Endodermal cell (in vitro differentiated cells): ENCODE measurements at regions not wholly inside any gene's neighbourhood (a gene's known extent, or its start where the extent isn't known, plus 50 kb on each side); places are given as distances from the start of the nearest gene placed in this dataset.

ENCODE experiments used
- DNase-seq: peaks from one replicate; pipeline ENCODE4 v3.0.0-alpha.2; 2017
- H3K27ac ChIP-seq: 2 replicates; pipeline ENCODE4 v1.5.1; 2013; ENCODE audit warnings: mild to moderate bottlenecking, low read depth, low read length, moderate library complexity
- H3K27me3 ChIP-seq: 2 replicates; pipeline ENCODE4 v1.6.1; 2013; ENCODE audit warnings: mild to moderate bottlenecking, low read length, moderate library complexity; ENCODE audit not compliant: insufficient read depth, control insufficient read depth, poor library complexity, severe bottlenecking
- H3K36me3 ChIP-seq: 2 replicates; pipeline ENCODE4 v1.7.0; 2013; ENCODE audit warnings: mild to moderate bottlenecking, low read length, moderate library complexity; ENCODE audit not compliant: control insufficient read depth, insufficient read depth
- H3K4me1 ChIP-seq: one replicate; pipeline ENCODE4 v1.7.0; 2013; ENCODE audit warnings: low read length; ENCODE audit not compliant: control insufficient read depth, insufficient read depth
- H3K4me3 ChIP-seq: 2 replicates; pipeline ENCODE4 v1.5.1; 2013; ENCODE audit warnings: mild to moderate bottlenecking, low read length, moderate library complexity
- H3K9ac ChIP-seq: 2 replicates; pipeline ENCODE4 v1.6.1; 2013; ENCODE audit warnings: mild to moderate bottlenecking, low read length, moderate library complexity; ENCODE audit not compliant: poor library complexity, severe bottlenecking; ENCODE audit errors: extremely low read depth
- H3K9me3 ChIP-seq: 2 replicates; pipeline ENCODE4 v1.6.1; 2013; ENCODE audit warnings: mild to moderate bottlenecking, low read length, moderate library complexity; ENCODE audit not compliant: control insufficient read depth
- H3K27ac Mint-ChIP-seq: 2 replicates; pipeline ENCODE4 v1.8.0; 2020; ENCODE audit warnings: mixed read lengths
- H3K27me3 Mint-ChIP-seq: 2 replicates; pipeline ENCODE4 v1.8.0; 2021; ENCODE audit warnings: mild to moderate bottlenecking, mixed read lengths; ENCODE audit not compliant: insufficient read depth
- H3K36me3 Mint-ChIP-seq: 2 replicates; pipeline ENCODE4 v1.8.0; 2020; ENCODE audit warnings: low read depth, mixed read lengths
- H3K4me1 Mint-ChIP-seq: 2 replicates; pipeline ENCODE4 v1.8.0; 2020; ENCODE audit warnings: mixed read lengths
- H3K4me3 Mint-ChIP-seq: 2 replicates; pipeline ENCODE4 v1.8.0; 2020; ENCODE audit warnings: mild to moderate bottlenecking, moderate library complexity, mixed read lengths
- H3K9me3 Mint-ChIP-seq: 2 replicates; pipeline ENCODE4 v1.8.0; 2020; ENCODE audit warnings: mild to moderate bottlenecking, mixed read lengths
- CTCF ChIP-seq: fragments of 200-600 bp; sonication (generic); conservative IDR thresholded peaks from 2 replicates; pipeline ENCODE4 v1.5.0; 2021; ENCODE audit warnings: antibody characterized with exemption, mild to moderate bottlenecking
- WGBS, 2 experiments: methylation state at CpG; one replicate each; pipeline versions ENCODE4 v1.1.5 to v1.1.7; 2013; ENCODE audit warnings: missing lambda C conversion rate in 2 of 2, mixed read lengths in 1 of 2; ENCODE audit not compliant: insufficient coverage in 1 of 2, insufficient read length in 1 of 2; 5-methylcytosine and 5-hydroxymethylcytosine counted together

GRCh38 chr4:22932326-22932725, 239.6 kb downstream of the GBA3 start:
- no peak for TF ChIP-seq CTCF
- no peaks in the 10 kb centered on the region for H3K27me3 ChIP-seq
- H3K27ac ChIP-seq = no peak overlapping the region
- H3K4me3 ChIP-seq = no peak overlapping the region
- Mint-ChIP-seq H3K4me3 (no peak overlapping the region), H3K27me3 (no peaks in the 10 kb centered on the region), H3K36me3 (no peaks in the 10 kb centered on the region), H3K27ac (no peak overlapping the region), H3K4me1 (peaks cover 1% of the 10 kb centered on the region), H3K9me3 (peaks cover 2% of the 10 kb centered on the region)
- WGBS, 2 experiments = 91 to 100% methylated on average over 2 of the region's 2 CpGs
- DNase-seq = no peak
- H3K4me1 ChIP-seq = no peaks in the 10 kb centered on the region
- H3K9me3 ChIP-seq = peaks cover 5% of the 10 kb centered on the region
- no peak overlapping the region for H3K9ac ChIP-seq
- H3K36me3 ChIP-seq = no peaks in the 10 kb centered on the region

GRCh38 chr4:22922426-22922825, 229.7 kb downstream of the GBA3 start:
- no peak overlapping the region for H3K4me3 ChIP-seq
- H3K9ac ChIP-seq = no peak overlapping the region
- no peak for DNase-seq
- H3K27me3 Mint-ChIP-seq = no peaks in the 10 kb centered on the region
- H3K27ac Mint-ChIP-seq = no peak overlapping the region
- 100% methylated on average over 2 of the region's 2 CpGs; no CpG with 5 or more reads in 1 of the 2 experiments for WGBS, 2 experiments
- H3K4me3 Mint-ChIP-seq = no peak overlapping the region
- H3K36me3 Mint-ChIP-seq = no peaks in the 10 kb centered on the region
- H3K36me3 ChIP-seq = no peaks in the 10 kb centered on the region
- TF ChIP-seq CTCF = no peak
- H3K4me1 ChIP-seq = no peaks in the 10 kb centered on the region
- H3K27me3 ChIP-seq = no peaks in the 10 kb centered on the region
- peaks cover 16% of the 10 kb centered on the region for H3K9me3 Mint-ChIP-seq
- peaks cover 17% of the 10 kb centered on the region for H3K9me3 ChIP-seq
- peaks cover 7% of the 10 kb centered on the region for H3K4me1 Mint-ChIP-seq
- no peak overlapping the region for H3K27ac ChIP-seq

GRCh38 chr4:22921936-22922335, 229.2 kb downstream of the GBA3 start:
- 85 to 100% methylated on average over 2 to 5 of the region's 5 CpGs for WGBS, 2 experiments
- Mint-ChIP-seq H3K36me3 (no peaks in the 10 kb centered on the region), H3K4me3 (no peak overlapping the region), H3K4me1 (peaks cover 2% of the 10 kb centered on the region), H3K27me3 (no peaks in the 10 kb centered on the region), H3K9me3 (peaks cover 16% of the 10 kb centered on the region), H3K27ac (no peak overlapping the region)
- no peak for DNase-seq
- Histone ChIP-seq H3K4me1 (no peaks in the 10 kb centered on the region), H3K9me3 (peaks cover 17% of the 10 kb centered on the region), H3K4me3 (no peak overlapping the region), H3K9ac (no peak overlapping the region), H3K36me3 (no peaks in the 10 kb centered on the region), H3K27ac (no peak overlapping the region), H3K27me3 (no peaks in the 10 kb centered on the region)
- no peak for TF ChIP-seq CTCF
